ENCODE measurements at regions not wholly inside any gene's neighbourhood (a gene's known extent, or its start where the extent isn't known, plus 50 kb on each side); places are given as distances from the start of the nearest gene placed in this dataset.

DNA sequence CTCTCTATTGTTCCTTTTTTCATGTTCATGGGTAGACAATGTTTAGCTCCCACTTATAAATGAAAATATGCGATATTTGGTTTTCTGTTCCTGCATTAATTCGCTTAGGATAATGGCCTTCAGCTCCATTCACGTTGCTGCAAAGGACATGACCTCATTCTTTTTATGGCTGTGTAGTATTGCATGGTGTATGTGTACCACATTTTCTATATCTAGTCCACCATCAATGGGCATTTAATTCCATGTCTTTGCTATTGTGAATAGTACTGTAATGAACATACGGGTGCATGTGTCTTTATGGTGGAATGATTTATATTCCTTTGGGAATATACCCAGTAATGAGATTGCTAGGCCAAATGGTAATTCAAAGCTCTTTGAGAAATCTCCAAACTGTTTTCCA lies 392.0 kb downstream of the EFNA5 start:
- H3K27me3 Mint-ChIP-seq: no peaks in the 10 kb centered on the region
- no peaks in the 10 kb centered on the region for H3K4me1 Mint-ChIP-seq
- H3K27ac Mint-ChIP-seq: no peak overlapping the region
- no peak overlapping the region for H3K4me3 Mint-ChIP-seq
- no peaks in the 10 kb centered on the region for H3K36me3 Mint-ChIP-seq
- H3K9me3 Mint-ChIP-seq: no peaks in the 10 kb centered on the region

DNA sequence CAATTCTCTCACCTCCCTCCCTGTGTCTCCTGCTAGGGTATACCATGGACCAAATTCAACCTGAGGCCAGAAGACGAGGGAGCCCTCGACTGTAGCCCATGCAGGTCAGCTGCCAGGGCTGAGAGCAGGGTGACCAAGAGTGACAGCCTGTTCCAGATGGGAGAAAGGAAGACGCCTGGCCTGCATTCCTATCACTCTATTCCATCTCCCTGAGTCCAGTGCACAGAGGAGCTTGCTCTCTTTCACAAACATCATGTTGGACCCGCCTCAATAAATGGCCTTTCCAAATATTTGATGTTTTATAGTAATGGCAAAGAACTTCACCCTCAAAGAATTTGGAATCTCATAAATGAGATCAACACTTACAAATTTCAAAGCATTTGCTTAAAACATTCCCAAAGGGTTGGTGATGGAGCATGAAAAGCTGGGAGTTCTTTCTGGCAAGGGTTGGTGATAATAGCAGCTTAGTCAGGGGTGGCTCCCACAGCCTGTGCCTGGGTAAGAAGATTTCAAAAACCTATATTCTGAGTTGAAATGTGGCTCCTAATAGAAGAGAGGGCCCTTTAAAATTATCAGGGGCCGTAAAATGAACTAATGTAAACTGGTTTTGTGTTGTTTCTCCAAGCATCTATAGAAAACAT lies 393.1 kb downstream of the EFNA5 start:
- Mint-ChIP-seq H3K4me1 (no peaks in the 10 kb centered on the region), H3K9me3 (no peaks in the 10 kb centered on the region), H3K36me3 (no peaks in the 10 kb centered on the region), H3K27me3 (no peaks in the 10 kb centered on the region), H3K27ac (no peak overlapping the region), H3K4me3 (no peak overlapping the region)

- Mint-ChIP-seq H3K27me3 (no peaks in the 10 kb centered on the region), H3K4me1 (no peaks in the 10 kb centered on the region), H3K9me3 (no peaks in the 10 kb centered on the region), H3K27ac (no peak overlapping the region), H3K36me3 (no peaks in the 10 kb centered on the region), H3K4me3 (no peak overlapping the region)
Observed at GRCh38 chr5:107275333-107275732, 395.4 kb downstream of the EFNA5 start.

- H3K4me1 Mint-ChIP-seq: no peaks in the 10 kb centered on the region
- H3K4me3 Mint-ChIP-seq: no peak overlapping the region
Observed at GRCh38 chr5:107274571-107274970, 396.2 kb downstream of the EFNA5 start.

GRCh38 chr5:107272954-107273353 lies 397.8 kb downstream of the EFNA5 start:
- H3K4me1 Mint-ChIP-seq: no peaks in the 10 kb centered on the region
- no peaks in the 10 kb centered on the region for H3K27me3 Mint-ChIP-seq
- no peak overlapping the region for H3K27ac Mint-ChIP-seq
- no peaks in the 10 kb centered on the region for H3K36me3 Mint-ChIP-seq
- no peak overlapping the region for H3K4me3 Mint-ChIP-seq
- H3K9me3 Mint-ChIP-seq: no peaks in the 10 kb centered on the region

More at GRCh38 chr5:107274571-107274970, 396.2 kb downstream of the EFNA5 start:
- Mint-ChIP-seq H3K9me3 (no peaks in the 10 kb centered on the region), H3K27ac (no peak overlapping the region), H3K36me3 (no peaks in the 10 kb centered on the region), H3K27me3 (no peaks in the 10 kb centered on the region)

GRCh38 chr5:107272509-107272908 lies 398.2 kb downstream of the EFNA5 start:
- Mint-ChIP-seq H3K27me3 (no peaks in the 10 kb centered on the region), H3K27ac (no peak overlapping the region), H3K4me1 (no peaks in the 10 kb centered on the region), H3K9me3 (no peaks in the 10 kb centered on the region), H3K36me3 (no peaks in the 10 kb centered on the region), H3K4me3 (no peak overlapping the region)

DNA sequence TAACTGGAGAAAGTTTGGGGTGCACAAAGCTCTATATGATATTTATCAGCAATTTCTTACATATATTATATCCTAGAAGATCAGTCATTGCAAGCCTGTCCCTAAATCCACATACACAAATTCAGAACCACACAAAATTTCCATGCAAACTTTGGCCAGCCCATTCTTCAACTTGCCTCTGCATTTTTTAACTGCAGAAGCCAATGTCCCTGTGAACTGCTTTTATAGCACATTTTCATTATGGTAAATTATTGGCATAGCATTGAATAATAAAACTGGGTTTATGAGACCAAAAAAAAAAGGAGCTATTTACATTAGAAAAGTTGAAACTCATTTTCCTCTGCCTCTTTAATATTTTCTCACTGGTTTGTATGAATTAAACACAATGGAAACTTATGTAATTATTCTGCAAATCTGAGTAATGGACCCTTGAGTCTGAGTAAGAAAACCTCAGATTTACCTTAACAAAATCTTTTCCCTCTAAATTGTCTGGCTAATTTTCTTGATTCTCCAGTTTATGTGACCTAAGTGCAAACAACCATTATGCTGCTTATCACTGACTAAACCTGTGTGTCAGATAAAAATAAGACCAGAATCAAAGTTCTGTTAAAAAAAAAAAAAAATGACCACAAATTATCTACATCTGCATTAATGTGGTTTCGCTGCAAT lies 398.9 kb downstream of the EFNA5 start:
- no peaks in the 10 kb centered on the region for H3K4me1 Mint-ChIP-seq

GRCh38 chr5:107270561-107270960 lies 400.2 kb downstream of the EFNA5 start:
- no peaks in the 10 kb centered on the region for H3K27me3 Mint-ChIP-seq
- no peaks in the 10 kb centered on the region for H3K9me3 Mint-ChIP-seq

More for the DNA sequence above, 398.9 kb downstream of the EFNA5 start:
- H3K27ac Mint-ChIP-seq: no peak overlapping the region
- H3K36me3 Mint-ChIP-seq: no peaks in the 10 kb centered on the region
- H3K27me3 Mint-ChIP-seq: no peaks in the 10 kb centered on the region
- no peak overlapping the region for H3K4me3 Mint-ChIP-seq
- no peaks in the 10 kb centered on the region for H3K9me3 Mint-ChIP-seq

DNA sequence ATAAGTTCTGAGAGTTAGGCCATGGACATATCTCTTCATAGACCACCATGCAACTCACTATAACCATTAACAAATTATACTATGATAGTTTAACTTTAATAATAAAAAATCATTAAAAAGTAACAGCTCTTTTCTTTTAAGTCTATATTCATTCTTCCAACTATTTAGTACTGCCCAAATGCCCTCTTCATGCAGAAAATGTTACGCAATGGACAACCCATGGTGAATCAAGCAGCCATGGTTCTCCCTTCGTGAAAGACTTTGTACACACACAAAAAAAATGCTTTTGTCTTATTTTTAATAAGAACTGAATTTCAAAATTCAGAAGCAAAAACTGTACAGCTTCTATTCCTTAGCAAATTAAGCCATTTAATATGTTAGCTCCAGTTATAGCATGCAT lies 401.1 kb downstream of the EFNA5 start:
- H3K27ac Mint-ChIP-seq: peak overlapping the region; percentile 26
- no peaks in the 10 kb centered on the region for H3K4me1 Mint-ChIP-seq
- no peaks in the 10 kb centered on the region for H3K36me3 Mint-ChIP-seq
- no peak overlapping the region for H3K4me3 Mint-ChIP-seq
- no peaks in the 10 kb centered on the region for H3K27me3 Mint-ChIP-seq
- H3K9me3 Mint-ChIP-seq: no peaks in the 10 kb centered on the region

More at GRCh38 chr5:107270561-107270960, 400.2 kb downstream of the EFNA5 start:
- Mint-ChIP-seq H3K27ac (no peak overlapping the region), H3K4me3 (no peak overlapping the region), H3K4me1 (no peaks in the 10 kb centered on the region), H3K36me3 (no peaks in the 10 kb centered on the region)

- Mint-ChIP-seq H3K27me3 (no peaks in the 10 kb centered on the region), H3K4me3 (no peak overlapping the region), H3K4me1 (no peaks in the 10 kb centered on the region), H3K27ac (peak overlapping the region; percentile 26), H3K9me3 (no peaks in the 10 kb centered on the region), H3K36me3 (no peaks in the 10 kb centered on the region)
Observed at GRCh38 chr5:107269256-107269655, 401.5 kb downstream of the EFNA5 start.

- H3K27ac Mint-ChIP-seq: no peak overlapping the region
- H3K36me3 Mint-ChIP-seq: no peaks in the 10 kb centered on the region
- no peaks in the 10 kb centered on the region for H3K9me3 Mint-ChIP-seq
- no peaks in the 10 kb centered on the region for H3K27me3 Mint-ChIP-seq
- H3K4me1 Mint-ChIP-seq: no peaks in the 10 kb centered on the region
- no peak overlapping the region for H3K4me3 Mint-ChIP-seq
Observed at GRCh38 chr5:107268241-107268640, 402.5 kb downstream of the EFNA5 start.

GRCh38 chr5:107266100-107266499 lies 404.6 kb downstream of the EFNA5 start:
- Mint-ChIP-seq H3K9me3 (no peaks in the 10 kb centered on the region), H3K36me3 (no peaks in the 10 kb centered on the region), H3K27me3 (no peaks in the 10 kb centered on the region), H3K4me1 (no peaks in the 10 kb centered on the region), H3K4me3 (no peak overlapping the region), H3K27ac (no peak overlapping the region)

GRCh38 chr5:107265193-107265592 lies 405.5 kb downstream of the EFNA5 start:
- no peaks in the 10 kb centered on the region for H3K4me1 Mint-ChIP-seq
- H3K27ac Mint-ChIP-seq: no peak overlapping the region
- H3K4me3 Mint-ChIP-seq: no peak overlapping the region
- H3K36me3 Mint-ChIP-seq: no peaks in the 10 kb centered on the region
- no peaks in the 10 kb centered on the region for H3K27me3 Mint-ChIP-seq
- H3K9me3 Mint-ChIP-seq: no peaks in the 10 kb centered on the region

- no peak overlapping the region for H3K27ac Mint-ChIP-seq
- no peak overlapping the region for H3K4me3 Mint-ChIP-seq
- H3K4me1 Mint-ChIP-seq: no peaks in the 10 kb centered on the region
Observed at GRCh38 chr5:107263387-107264018, 407.2 kb downstream of the EFNA5 start.

GRCh38 chr5:107257885-107258520 lies 412.7 kb downstream of the EFNA5 start:
- no peaks in the 10 kb centered on the region for H3K36me3 Mint-ChIP-seq
- H3K27ac Mint-ChIP-seq: no peak overlapping the region
- H3K9me3 Mint-ChIP-seq: peaks cover 5% of the 10 kb centered on the region
- no peaks in the 10 kb centered on the region for H3K4me1 Mint-ChIP-seq
- H3K4me3 Mint-ChIP-seq: no peak overlapping the region
- H3K27me3 Mint-ChIP-seq: peaks cover 2% of the 10 kb centered on the region

More at GRCh38 chr5:107263387-107264018, 407.2 kb downstream of the EFNA5 start:
- Mint-ChIP-seq H3K27me3 (peaks cover 2% of the 10 kb centered on the region), H3K36me3 (no peaks in the 10 kb centered on the region), H3K9me3 (peaks cover 5% of the 10 kb centered on the region)

GRCh38 chr5:107254902-107255234 lies 415.9 kb downstream of the EFNA5 start:
- no peaks in the 10 kb centered on the region for H3K36me3 Mint-ChIP-seq
- no peaks in the 10 kb centered on the region for H3K4me1 Mint-ChIP-seq
- peaks cover 2% of the 10 kb centered on the region for H3K27me3 Mint-ChIP-seq
- no peak overlapping the region for H3K27ac Mint-ChIP-seq
- no peak overlapping the region for H3K4me3 Mint-ChIP-seq
- peaks cover 5% of the 10 kb centered on the region for H3K9me3 Mint-ChIP-seq

Data from activated naive CD4-positive, alpha-beta T cell treated with anti-CD3 and anti-CD28 coated beads, Interleukin-2, amount 50 U/mL, for 24 hours (primary cell).